ENCODE measurements at regions not wholly inside any gene's neighbourhood (a gene's known extent, or its start where the extent isn't known, plus 50 kb on each side); places are given as distances from the start of the nearest gene placed in this dataset.
"Not testable (repeated sequence)": the region's sequence is repeated elsewhere in the genome, so short reads cannot be mapped to it uniquely, and the experiment has no call there.

GRCh38 chr4:108453366-108453765 is 167.0 kb upstream of the RPL34 start:
- no peak for DNase-seq

GRCh38 chr4:108450236-108450898 is 170.0 kb upstream of the RPL34 start:
- no peak for DNase-seq

DNA sequence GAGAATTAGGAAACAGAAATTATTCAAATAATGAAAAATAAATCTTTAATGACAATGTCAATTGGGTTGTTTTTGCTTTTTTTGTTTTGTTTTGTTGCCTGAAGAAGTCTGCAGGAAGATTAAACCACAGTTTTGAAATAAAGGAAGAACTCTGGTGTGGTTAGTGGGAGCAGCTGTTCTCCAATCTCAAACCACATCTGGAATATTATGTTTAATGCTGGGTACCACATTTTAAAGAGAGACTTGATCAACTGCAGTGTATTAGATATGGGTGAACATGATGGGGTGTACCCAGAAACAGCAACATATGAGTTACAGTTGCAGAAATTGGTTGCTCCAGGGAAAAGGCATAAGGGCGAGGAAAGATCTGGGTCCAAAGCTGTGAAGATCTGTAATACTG is 171.2 kb upstream of the RPL34 start:
- no peak for DNase-seq

DNA sequence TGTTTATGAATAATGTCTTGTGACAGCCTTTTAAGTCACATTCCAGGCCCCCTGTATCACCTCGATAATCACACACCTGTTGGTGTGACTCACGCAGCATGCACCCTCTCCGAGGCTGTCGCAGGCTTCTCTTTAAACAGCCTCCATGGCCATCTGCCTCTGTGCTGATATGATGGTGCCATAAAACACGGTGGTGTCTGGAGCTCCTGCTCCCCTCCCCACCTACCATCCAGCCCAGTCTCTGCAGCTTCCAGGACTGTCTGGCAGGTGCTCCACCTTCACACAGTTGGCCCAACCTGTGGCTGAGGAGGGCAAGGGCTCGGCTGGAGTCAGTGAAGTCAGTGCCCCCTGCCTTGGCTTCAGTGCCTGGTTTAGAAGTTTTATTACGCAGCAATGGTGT is 173.8 kb upstream of the RPL34 start:
- no peak for DNase-seq

DNA sequence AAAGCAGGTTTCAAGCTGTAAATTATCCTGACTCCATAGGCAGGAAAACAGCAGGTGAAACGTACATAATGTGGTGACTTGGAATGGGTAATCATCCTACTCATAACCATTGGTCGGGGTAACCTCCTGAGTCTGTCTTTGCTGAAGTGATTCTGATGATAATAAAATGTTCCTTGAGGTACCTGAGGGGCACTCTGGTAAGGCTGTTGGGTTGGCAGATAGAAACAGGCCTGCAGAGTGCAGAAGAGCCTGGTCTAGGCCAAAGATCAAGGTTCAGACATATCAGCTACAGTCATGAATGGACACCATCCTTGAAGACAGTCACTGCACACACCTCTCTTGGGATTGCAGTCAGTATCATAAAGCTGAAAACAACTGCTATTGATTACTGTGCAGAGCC is 174.7 kb upstream of the RPL34 start:
- no peak for DNase-seq

DNA sequence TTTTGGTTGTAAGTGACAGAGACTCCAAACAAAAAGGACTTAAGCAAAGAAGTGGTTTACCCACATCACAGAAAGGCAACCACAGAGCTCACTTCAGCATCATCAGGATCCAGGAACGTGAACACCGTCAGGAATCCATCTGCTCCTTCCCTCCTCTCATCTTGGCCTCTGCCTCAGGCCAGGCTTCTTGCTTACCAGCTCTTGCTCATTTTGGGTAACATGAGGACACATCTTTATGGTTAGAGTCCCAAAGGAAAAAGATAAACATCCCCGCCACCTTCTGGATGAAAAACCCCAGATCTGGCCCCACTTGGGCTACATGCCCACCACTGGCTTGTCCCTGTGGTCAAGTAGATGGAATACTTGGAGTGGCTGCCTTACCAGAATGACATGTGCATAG is 176.8 kb upstream of the RPL34 start:
- no peak for DNase-seq

- DNase-seq: peak; percentile 57
Measured at GRCh38 chr4:108433832-108434231, 186.5 kb upstream of the RPL34 start.

DNA sequence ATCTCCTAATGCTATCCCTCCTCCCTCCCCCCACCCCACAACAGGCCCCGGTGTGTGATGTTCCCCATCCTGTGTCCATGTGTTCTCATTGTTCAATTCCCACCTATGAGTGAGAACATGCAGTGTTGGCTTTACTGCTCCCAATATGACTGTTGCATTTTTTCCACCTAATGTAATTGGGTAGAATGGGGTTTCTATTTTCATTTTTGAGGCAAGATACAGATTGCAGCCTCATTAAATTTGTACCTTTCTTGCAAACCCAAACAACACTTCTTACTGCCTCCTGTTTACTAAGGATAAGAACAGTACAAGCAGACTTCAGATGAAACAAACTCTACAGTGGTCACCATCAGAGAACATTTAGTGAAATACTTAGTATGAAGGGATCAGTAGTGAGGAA is 187.0 kb upstream of the RPL34 start:
- DNase-seq: peak; percentile 15

- DNase-seq: peak; percentile 16
Measured at GRCh38 chr4:108432418-108432817, 188.0 kb upstream of the RPL34 start.

DNA sequence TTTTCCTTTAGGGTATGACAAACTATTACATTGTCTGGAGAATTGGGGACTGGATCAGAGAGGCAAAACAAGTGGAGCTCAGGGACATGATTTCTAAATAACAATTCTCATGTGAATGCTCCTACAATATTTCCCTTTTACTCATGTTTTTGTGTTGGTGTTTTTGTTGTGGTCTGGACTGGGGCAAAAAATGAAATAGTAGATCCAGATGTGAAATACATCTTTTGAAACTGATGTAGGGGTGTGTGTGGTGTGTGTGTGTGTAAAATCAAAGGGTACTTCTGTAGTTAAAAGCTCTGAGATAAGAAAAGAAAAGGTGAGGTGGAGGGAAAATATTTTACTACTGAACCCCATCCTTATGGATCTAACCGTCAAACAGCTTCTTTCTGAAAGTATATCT is 188.4 kb upstream of the RPL34 start:
- peak; percentile 2 for DNase-seq

DNA sequence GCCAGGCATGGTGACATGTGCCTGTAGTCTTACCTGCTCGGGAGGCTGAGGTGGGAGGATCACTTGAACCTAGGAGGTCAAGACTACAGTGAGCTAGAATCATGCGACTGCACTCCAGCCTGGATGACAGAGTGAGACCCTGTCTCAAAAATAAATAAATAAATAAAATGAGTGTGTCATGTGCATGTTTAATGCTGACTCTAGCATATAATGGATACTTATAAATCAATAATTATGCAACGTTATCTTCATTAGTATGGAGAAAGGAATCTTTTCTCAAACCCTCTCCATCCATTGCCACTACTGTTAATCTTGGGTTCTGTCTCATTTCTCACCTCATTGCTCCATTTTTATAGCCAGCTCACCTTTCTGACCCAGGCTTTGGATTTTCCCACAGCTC is 189.5 kb upstream of the RPL34 start:
- DNase-seq: no peak

GRCh38 chr4:108429662-108430061 is 190.7 kb upstream of the RPL34 start:
- DNase-seq: no peak

- no peak for DNase-seq
Measured at GRCh38 chr4:108428923-108429322, 191.5 kb upstream of the RPL34 start.

GRCh38 chr4:108427946-108428485 is 192.4 kb upstream of the RPL34 start:
- no peak for DNase-seq

GRCh38 chr4:108426493-108426892 is 193.9 kb upstream of the RPL34 start:
- peak; percentile 60 for DNase-seq

- DNase-seq: peak; percentile 58
Measured at GRCh38 chr4:108425988-108426387, 194.4 kb upstream of the RPL34 start.

- no peak for DNase-seq
Measured at GRCh38 chr4:108417923-108418322, 202.5 kb upstream of the RPL34 start.

GRCh38 chr4:108416831-108417230 is 203.5 kb upstream of the RPL34 start:
- no peak for DNase-seq

DNA sequence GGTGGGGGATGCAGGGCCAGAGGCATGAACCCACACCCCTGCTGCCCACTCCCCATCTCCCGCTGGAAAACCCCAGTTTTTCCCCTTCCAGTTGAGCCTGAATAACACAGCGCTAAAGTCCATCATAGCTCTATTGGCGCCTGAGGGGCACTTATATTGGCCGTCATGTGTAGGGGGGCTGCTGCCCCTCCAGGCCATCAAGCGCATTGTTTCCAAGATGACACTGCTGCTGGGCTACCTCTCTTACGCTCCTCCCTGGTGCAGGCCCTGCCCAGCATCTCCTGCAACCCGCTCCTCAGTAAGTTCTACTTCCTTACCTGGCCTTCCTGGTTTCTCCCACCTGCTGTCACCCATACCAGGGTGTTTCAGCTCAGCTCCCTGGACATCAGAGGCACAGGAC is 205.0 kb upstream of the RPL34 start:
- no peak for DNase-seq

- DNase-seq: no peak
Measured at GRCh38 chr4:108411836-108412235, 208.5 kb upstream of the RPL34 start.

DNA sequence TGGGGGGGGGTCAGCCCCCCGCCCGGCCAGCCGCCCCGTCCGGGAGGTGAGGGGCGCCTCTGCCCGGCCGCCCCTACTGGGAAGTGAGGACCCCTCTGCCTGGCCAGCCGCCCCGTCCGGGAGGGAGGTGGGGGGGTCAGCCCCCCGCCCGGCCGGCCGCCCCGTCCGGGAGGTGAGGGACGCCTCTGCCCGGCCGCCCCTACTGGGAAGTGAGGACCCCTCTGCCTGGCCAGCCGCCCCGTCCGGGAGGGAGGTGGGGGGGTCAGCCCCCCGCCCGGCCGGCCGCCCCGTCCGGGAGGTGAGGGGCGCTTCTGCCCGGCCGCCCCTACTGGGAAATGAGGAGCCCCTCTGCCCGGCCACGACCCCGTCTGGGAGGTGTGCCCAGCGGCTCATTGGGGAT is 210.7 kb upstream of the RPL34 start:
- DNase-seq: not testable (repeated sequence)

DNA sequence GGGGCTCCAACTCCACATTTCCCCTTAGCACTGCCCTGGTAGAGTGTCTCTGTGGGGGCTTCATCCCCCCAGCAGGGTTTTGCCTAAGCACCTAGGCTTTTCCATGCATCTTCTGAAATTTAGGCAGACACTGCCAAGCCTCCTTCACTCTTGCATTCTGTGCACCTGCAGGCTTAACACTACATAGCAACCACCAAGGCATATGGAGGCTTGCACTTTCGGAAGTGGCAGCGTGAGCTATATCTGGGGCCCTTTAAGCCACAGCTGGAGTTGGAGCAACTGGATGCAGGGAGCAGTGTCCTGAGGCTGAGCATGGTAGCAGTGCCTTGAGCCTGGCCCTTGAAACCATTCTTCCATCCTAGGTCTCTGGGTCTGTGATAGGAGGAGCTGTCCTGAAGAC is 214.8 kb upstream of the RPL34 start:
- no peak for DNase-seq

DNA sequence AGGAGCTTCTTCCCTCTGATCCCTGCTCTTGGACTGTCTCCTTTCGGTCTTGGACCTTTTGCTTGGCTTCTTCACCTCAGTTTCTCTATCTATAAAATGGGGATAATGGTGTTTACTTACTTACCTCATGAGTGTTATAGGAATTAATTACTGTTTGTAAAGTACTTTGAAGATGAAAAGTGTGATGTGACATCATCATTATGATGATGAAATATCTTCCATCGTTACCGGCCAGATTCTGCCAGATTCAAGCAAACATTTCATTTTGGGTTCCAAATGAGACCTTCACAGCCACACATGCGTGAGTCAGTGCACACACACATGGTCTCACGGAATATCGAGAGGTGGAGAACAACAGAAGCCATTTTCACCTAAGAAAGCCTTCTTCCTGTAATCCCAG is 220.1 kb upstream of the RPL34 start:
- no peak for DNase-seq

GRCh38 chr4:108399610-108400265 is 220.6 kb upstream of the RPL34 start:
- no peak for DNase-seq

DNA sequence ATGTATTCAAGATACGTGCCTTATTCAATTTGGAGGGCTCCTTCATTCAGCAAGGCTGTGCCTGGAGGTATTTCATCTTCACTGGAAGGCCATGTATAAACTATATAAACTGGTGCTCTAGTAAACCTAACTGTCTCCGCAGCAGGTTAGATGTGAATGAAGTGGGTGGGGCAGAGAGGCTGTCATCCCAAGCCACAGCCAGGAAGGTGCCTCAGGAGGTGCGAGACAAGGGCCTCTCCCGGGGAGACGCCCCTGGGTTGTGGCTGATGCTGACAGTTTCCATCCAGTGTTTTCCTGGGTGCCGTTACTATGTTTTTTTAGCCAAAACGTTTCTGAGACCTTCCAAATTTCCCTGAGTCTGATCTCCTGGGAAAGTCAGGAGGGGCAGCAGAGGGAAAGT is 221.5 kb upstream of the RPL34 start:
- DNase-seq: no peak
